ENCODE measurements at regions not wholly inside any gene's neighbourhood (a gene's known extent, or its start where the extent isn't known, plus 50 kb on each side); places are given as distances from the start of the nearest gene placed in this dataset.

DNA sequence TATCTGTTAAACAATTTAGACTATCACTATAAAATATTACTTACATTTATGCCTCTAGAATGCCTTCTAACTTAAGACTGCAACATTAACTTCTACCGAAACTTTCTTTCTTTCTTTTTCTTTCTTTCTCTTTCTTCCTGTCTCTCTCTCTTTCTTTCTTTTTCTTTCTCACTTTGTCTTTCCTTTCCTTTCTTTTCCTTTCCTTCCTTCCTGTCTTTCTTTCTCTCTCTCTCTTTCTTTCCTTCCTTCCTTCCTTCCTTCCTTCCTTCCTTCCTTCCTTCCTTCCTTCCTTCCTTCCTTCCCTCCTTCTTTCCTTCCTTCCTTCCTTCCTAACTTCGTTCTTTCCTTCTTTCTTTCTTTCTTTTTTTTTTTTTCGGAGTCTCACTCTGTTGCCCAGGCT is 1071.9 kb upstream of the ATXN8OS start:
- TF ChIP-seq POLR2AphosphoS5 (IDR thresholded peaks at IDR 0.05) (no peak), POLR2A (IDR thresholded peaks at IDR 0.05) (no peak)
